Thoracic aorta (tissue), 2 donors: ENCODE measurements at regions not wholly inside any gene's neighbourhood (a gene's known extent, or its start where the extent isn't known, plus 50 kb on each side); places are given as distances from the start of the nearest gene placed in this dataset.
A peak's percentile ranks its signal among the peaks of the same experiment; 100 is the strongest.

Experiments used
- ATAC-seq: fragments of 150-250 bp; one replicate; pipeline ENCODE4 v1.8.0; 2017; ENCODE audit warnings: low read depth; ENCODE audit not compliant: insufficient number of reproducible peaks, low FRiP score
- DNase-seq: peaks from one replicate; pipeline ENCODE4 v3.0.0-alpha.2; 2020; ENCODE audit warnings: low spot score
- H3K27ac ChIP-seq, 2 donors: fragments of 200-600 bp; sonication (generic); 1 replicate in 1 of 2; 2 replicates in 1 of 2; pipeline ENCODE4 v1.5.1; 2016; ENCODE audit warnings: mild to moderate bottlenecking in 2 of 2, moderate library complexity in 2 of 2
- H3K27me3 ChIP-seq: fragments of 200-600 bp; sonication (generic); replicated peaks from 2 replicates; pipeline ENCODE4 v1.6.0; 2016; ENCODE audit warnings: mild to moderate bottlenecking; ENCODE audit not compliant: insufficient read depth
- H3K36me3 ChIP-seq: fragments of 200-600 bp; sonication (generic); one replicate; pipeline ENCODE4 v1.5.1; 2016
- H3K4me1 ChIP-seq, 2 donors: fragments of 200-600 bp; sonication (generic); 1 replicate in 1 of 2; 2 replicates in 1 of 2; pipeline versions ENCODE4 v1.5.1 to v1.6.0; 2016; ENCODE audit warnings: low read depth in 2 of 2, mild to moderate bottlenecking in 1 of 2; ENCODE audit not compliant: control insufficient read depth in 1 of 2
- H3K4me3 ChIP-seq: fragments of 200-600 bp; sonication (generic); 2 replicates; pipeline ENCODE4 v1.5.1; 2016; ENCODE audit warnings: mild to moderate bottlenecking
- H3K9me3 ChIP-seq: fragments of 200-600 bp; sonication (generic); 2 replicates; pipeline ENCODE4 v1.5.1; 2016
- CTCF ChIP-seq: fragments of 200-600 bp; sonication (generic); IDR thresholded peaks from one replicate; pipeline ENCODE4 v1.5.1; 2019; ENCODE audit warnings: antibody characterized with exemption

- no peak for TF ChIP-seq CTCF
- H3K9me3 ChIP-seq = no peaks in the 10 kb centered on the region
- DNase-seq = no peak
- ATAC-seq = no peak
- H3K4me1 ChIP-seq = no peaks in the 10 kb centered on the region
- no peak overlapping the region for H3K4me3 ChIP-seq
- H3K27ac ChIP-seq = no peak overlapping the region
- no peaks in the 10 kb centered on the region for H3K36me3 ChIP-seq
- H3K27me3 ChIP-seq = no peaks in the 10 kb centered on the region
Observed at GRCh38 chr12:97140355-97140754, 233.3 kb downstream of the NEDD1 start.

DNA sequence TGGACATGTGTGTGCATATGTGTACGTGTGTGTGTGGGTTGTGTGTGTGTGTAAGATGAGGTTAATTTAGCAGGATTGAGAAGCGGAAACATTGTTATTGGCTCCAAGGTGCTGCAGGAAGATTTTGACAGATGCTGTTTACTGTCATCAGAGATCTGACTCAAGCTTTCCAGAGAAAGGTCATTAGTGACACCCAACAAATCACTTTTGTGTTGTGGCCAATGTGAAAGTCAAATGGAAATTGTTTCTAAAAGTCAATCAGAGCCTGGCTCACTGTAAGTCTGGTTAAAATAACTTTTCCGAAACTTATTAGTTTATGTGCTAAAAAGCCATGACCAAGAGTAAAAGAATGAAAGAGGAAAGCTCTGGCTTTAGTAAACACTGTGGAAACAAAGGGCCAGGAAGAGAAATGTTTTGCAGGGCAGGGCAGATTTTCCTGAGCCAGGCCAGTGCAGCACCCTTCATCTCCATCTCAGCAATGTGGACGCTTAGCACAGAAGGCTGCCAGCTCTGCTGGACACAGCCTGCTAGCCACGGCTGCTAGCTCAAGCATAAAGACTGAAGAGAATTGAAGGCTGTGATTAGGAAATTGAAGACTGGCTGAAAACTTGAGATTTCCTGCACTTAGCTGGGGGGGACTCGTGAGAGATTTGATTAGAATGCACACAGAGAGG, 235.8 kb downstream of the NEDD1 start:
- ATAC-seq = no peak
- TF ChIP-seq CTCF = no peak

DNA sequence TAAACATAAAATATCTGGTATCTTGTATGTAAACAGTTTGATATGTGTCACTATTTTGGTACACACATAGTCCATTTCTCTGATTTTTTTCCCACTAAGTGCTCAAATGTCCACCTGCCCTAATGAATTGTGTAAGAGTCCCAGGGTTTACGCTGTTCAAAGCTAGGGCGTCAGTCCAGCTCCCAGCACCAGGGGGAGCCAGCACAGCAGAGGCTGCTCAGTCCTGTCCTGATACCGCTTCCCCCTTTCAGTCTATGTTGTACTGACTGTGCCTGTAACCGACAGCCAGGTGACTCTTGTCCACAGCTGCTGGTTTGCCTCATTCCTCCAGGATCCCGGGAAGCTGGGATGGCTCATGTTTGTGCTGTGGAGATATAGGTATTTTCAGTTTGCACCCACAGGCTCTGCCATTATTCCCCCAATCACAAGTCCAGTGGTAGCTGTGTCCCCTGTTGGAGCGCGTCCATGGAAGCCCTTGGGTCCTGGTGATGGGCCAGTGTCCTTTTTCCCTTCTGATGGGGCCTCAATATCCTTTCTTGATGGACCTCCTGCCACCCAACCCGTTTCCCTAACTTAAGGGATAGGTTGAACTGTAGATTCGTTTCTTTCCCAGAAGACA, 242.0 kb downstream of the NEDD1 start:
- ATAC-seq (peak; percentile 5), DNase-seq (no peak)
- Histone ChIP-seq H3K9me3 (no peaks in the 10 kb centered on the region), H3K27ac (no peak overlapping the region), H3K4me3 (no peak overlapping the region), H3K36me3 (no peaks in the 10 kb centered on the region), H3K4me1 (no peaks in the 10 kb centered on the region), H3K27me3 (no peaks in the 10 kb centered on the region)
- TF ChIP-seq CTCF = peak; percentile 11

More for the DNA sequence above, 235.8 kb downstream of the NEDD1 start:
- H3K4me3 ChIP-seq = no peak overlapping the region
- no peaks in the 10 kb centered on the region for H3K36me3 ChIP-seq
- no peaks in the 10 kb centered on the region for H3K4me1 ChIP-seq
- H3K27ac ChIP-seq = no peak overlapping the region
- no peaks in the 10 kb centered on the region for H3K27me3 ChIP-seq
- no peaks in the 10 kb centered on the region for H3K9me3 ChIP-seq
- no peak for DNase-seq

DNA sequence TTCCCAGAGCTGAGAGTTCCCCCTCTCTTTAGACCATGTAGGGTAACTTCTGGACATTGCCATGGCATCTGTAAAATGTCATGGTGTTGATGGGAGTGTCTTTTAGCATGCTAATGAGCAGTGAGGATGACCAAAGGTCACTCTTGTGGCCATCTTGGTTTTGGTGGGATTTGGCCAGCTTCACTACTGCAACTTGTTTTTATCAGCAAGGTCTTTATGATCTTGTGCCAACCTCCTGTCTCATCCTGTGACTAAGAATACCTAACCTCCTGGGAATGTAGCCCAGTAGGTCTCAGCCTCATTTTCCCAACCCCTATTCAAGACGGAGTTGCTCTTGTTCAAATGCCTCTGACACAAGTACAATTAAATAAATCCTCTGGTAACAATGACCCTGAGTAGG, 244.4 kb downstream of the NEDD1 start:
- Histone ChIP-seq H3K4me3 (no peak overlapping the region), H3K27ac (no peak overlapping the region), H3K9me3 (no peaks in the 10 kb centered on the region), H3K36me3 (no peaks in the 10 kb centered on the region), H3K27me3 (no peaks in the 10 kb centered on the region), H3K4me1 (no peaks in the 10 kb centered on the region)
- DNase-seq = no peak
- no peak for ATAC-seq
- no peak for TF ChIP-seq CTCF

DNA sequence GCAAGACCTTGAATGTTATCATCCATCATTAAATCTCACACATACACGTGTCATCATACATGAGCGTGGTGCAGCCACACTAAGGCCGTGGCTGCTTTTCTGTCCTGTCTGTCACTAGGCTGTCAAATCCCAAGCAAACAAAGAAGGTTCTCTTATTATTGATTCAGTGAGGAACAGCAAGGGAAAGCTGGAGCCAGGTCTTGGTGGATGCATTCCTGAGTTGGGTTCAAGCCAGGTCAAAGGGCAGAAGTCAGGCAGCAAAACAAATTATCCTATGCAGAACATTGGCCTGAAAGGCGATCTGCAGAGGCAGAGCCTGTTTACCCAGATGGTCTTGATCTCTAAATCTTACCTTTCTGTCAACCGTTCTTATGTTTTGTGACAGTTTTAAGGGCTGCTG, 252.3 kb downstream of the NEDD1 start:
- Histone ChIP-seq H3K4me3 (no peak overlapping the region), H3K27ac (no peak overlapping the region), H3K36me3 (no peaks in the 10 kb centered on the region), H3K27me3 (no peaks in the 10 kb centered on the region), H3K4me1 (no peaks in the 10 kb centered on the region), H3K9me3 (no peaks in the 10 kb centered on the region)
- no peak for DNase-seq
- no peak for TF ChIP-seq CTCF
- ATAC-seq = no peak
